Keratinocyte (primary cell): ENCODE measurements at regions not wholly inside any gene's neighbourhood (a gene's known extent, or its start where the extent isn't known, plus 50 kb on each side); places are given as distances from the start of the nearest gene placed in this dataset.

ENCODE experiments used
- EZH2 ChIP-seq: IDR thresholded peaks from one replicate; pipeline ENCODE4 v1.6.1; 2012; ENCODE audit warnings: inconsistent platforms, mild to moderate bottlenecking, low read length, moderate library complexity
- TF ChIP-seq, protein P1 (sequence below), 3 experiments: IDR thresholded peaks in 1 of 3; conservative IDR thresholded peaks in 1 of 3; optimal IDR thresholded peaks in 1 of 3; 2 replicates in 2 of 3; 3 replicates in 1 of 3; pipeline versions ENCODE3 to v1.5.1; 2011; ENCODE audit warnings: low read length in 3 of 3, mild to moderate bottlenecking in 3 of 3, moderate library complexity in 2 of 3, control low read depth in 1 of 3, inconsistent platforms in 1 of 3; ENCODE audit not compliant: insufficient read depth in 2 of 3; ENCODE audit errors: extremely low read depth in 1 of 3

DNA sequence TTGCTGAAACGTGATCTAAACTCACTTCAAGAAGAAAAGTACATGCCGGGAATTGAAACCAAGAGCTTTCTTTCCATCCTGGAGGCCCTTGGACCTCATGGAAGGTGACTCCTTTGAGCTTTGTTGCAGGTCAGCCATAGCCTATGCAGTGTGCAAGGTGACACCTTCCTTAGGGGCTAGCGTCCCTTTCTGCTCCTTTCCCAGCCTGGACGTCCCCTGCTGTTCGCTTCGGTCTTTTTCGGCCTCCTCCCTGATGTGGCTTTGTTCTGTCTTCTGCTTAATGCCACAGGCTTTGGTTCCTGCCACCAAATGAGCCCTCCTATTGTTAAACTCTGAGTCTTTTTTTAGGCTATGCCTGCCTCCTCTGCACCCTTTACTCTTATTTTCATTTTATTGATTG, 308.8 kb downstream of the BRINP2 start:
- TF ChIP-seq, protein P1, sequence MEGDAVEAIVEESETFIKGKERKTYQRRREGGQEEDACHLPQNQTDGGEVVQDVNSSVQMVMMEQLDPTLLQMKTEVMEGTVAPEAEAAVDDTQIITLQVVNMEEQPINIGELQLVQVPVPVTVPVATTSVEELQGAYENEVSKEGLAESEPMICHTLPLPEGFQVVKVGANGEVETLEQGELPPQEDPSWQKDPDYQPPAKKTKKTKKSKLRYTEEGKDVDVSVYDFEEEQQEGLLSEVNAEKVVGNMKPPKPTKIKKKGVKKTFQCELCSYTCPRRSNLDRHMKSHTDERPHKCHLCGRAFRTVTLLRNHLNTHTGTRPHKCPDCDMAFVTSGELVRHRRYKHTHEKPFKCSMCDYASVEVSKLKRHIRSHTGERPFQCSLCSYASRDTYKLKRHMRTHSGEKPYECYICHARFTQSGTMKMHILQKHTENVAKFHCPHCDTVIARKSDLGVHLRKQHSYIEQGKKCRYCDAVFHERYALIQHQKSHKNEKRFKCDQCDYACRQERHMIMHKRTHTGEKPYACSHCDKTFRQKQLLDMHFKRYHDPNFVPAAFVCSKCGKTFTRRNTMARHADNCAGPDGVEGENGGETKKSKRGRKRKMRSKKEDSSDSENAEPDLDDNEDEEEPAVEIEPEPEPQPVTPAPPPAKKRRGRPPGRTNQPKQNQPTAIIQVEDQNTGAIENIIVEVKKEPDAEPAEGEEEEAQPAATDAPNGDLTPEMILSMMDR (optimal IDR thresholded peaks at IDR 0.05 in 1 of 3, IDR thresholded peaks at IDR 0.05 in 1 of 3, conservative IDR thresholded peaks at IDR 0.05 in 1 of 3; ENCODE audit: extremely low read depth in 1 of 3, insufficient read depth in 2 of 3, low read length in 3 of 3): no peak
- TF ChIP-seq EZH2: no peak
